Activated CD4-positive, alpha-beta T cell treated with anti-CD3 and anti-CD28 coated beads, Interleukin-2, amount 50 U/mL, for 1 hour (primary cell): ENCODE measurements at regions not wholly inside any gene's neighbourhood (a gene's known extent, or its start where the extent isn't known, plus 50 kb on each side); places are given as distances from the start of the nearest gene placed in this dataset.

Source experiments
- DNase-seq: peaks from one replicate; pipeline ENCODE4 v3.0.0-alpha.2; 2020

- no peak for DNase-seq
Measured at GRCh38 chr4:89598602-89599001, 238.4 kb downstream of the SNCA start.

GRCh38 chr4:89595125-89595789 lies 241.7 kb downstream of the SNCA start:
- DNase-seq, result no peak

GRCh38 chr4:89590128-89590527 lies 246.8 kb downstream of the SNCA start:
- no peak for DNase-seq

- no peak for DNase-seq
Measured at GRCh38 chr4:89588421-89588820, 248.5 kb downstream of the SNCA start.

- DNase-seq, result no peak
Measured at GRCh38 chr4:89587364-89587763, 249.6 kb downstream of the SNCA start.

- DNase-seq, result no peak
Measured at GRCh38 chr4:89586864-89587263, 250.1 kb downstream of the SNCA start.

- no peak for DNase-seq
Measured at GRCh38 chr4:89586318-89586717, 250.6 kb downstream of the SNCA start.

- no peak for DNase-seq
Measured at GRCh38 chr4:89582756-89583505, 254.0 kb downstream of the SNCA start.

GRCh38 chr4:89579771-89580170 lies 257.2 kb downstream of the SNCA start:
- no peak for DNase-seq

- no peak for DNase-seq
Measured at GRCh38 chr4:89576246-89576645, 260.7 kb downstream of the SNCA start.

GRCh38 chr4:89575840-89576239 lies 261.1 kb downstream of the SNCA start:
- no peak for DNase-seq

GRCh38 chr4:89574176-89574575 lies 262.8 kb downstream of the SNCA start:
- no peak for DNase-seq

GRCh38 chr4:89573656-89574055 lies 263.3 kb downstream of the SNCA start:
- no peak for DNase-seq

- DNase-seq, result no peak
Measured at GRCh38 chr4:89572224-89572858, 264.6 kb downstream of the SNCA start.

GRCh38 chr4:89570931-89571330 lies 263.3 kb upstream of the GPRIN3 start:
- DNase-seq, result no peak

GRCh38 chr4:89567936-89568335 lies 260.3 kb upstream of the GPRIN3 start:
- DNase-seq, result no peak

GRCh38 chr4:89563431-89563830 lies 255.8 kb upstream of the GPRIN3 start:
- DNase-seq, result no peak

GRCh38 chr4:89562746-89563145 lies 255.1 kb upstream of the GPRIN3 start:
- no peak for DNase-seq

GRCh38 chr4:89561048-89561447 lies 253.4 kb upstream of the GPRIN3 start:
- DNase-seq, result no peak

- DNase-seq, result no peak
Measured at GRCh38 chr4:89558147-89558546, 250.5 kb upstream of the GPRIN3 start.

- DNase-seq, result no peak
Measured at GRCh38 chr4:89556601-89557305, 249.2 kb upstream of the GPRIN3 start.

GRCh38 chr4:89551191-89551590 lies 243.6 kb upstream of the GPRIN3 start:
- no peak for DNase-seq

GRCh38 chr4:89549907-89550306 lies 242.3 kb upstream of the GPRIN3 start:
- DNase-seq, result no peak

GRCh38 chr4:89545315-89545714 lies 237.7 kb upstream of the GPRIN3 start:
- no peak for DNase-seq
